ENCODE measurements at regions not wholly inside any gene's neighbourhood (a gene's known extent, or its start where the extent isn't known, plus 50 kb on each side); places are given as distances from the start of the nearest gene placed in this dataset.
"Not testable (repeated sequence)": the region's sequence is repeated elsewhere in the genome, so short reads cannot be mapped to it uniquely, and the experiment has no call there.

- ATAC-seq = no peak
- DNase-seq (ENCODE audit: missing footprints) = no peak
- intact Hi-C loops (cut with DNase I) = no loop called here
These were observed 108.8 kb upstream of the WARS2 start for GRCh38 chr1:119249283-119249682.

- no peak for DNase-seq (ENCODE audit: missing footprints)
- intact Hi-C loops (cut with DNase I) = no loop called here
- no peak for ATAC-seq
These were observed 109.8 kb upstream of the WARS2 start for GRCh38 chr1:119250299-119250698.

GRCh38 chr1:119251751-119252150 lies 111.3 kb upstream of the WARS2 start:
- intact Hi-C loops (cut with DNase I) = no loop called here
- DNase-seq (ENCODE audit: missing footprints) (no peak), ATAC-seq (no peak)

GRCh38 chr1:119253366-119253765 lies 112.9 kb upstream of the WARS2 start:
- intact Hi-C loops (cut with DNase I) = no loop called here
- DNase-seq (ENCODE audit: missing footprints) (no peak), ATAC-seq (no peak)

GRCh38 chr1:119254067-119254720 lies 113.7 kb upstream of the WARS2 start:
- DNase-seq (ENCODE audit: missing footprints) (no peak), ATAC-seq (no peak)
- intact Hi-C loops (cut with DNase I) = no loop called here

GRCh38 chr1:119256089-119256488 lies 112.5 kb upstream of the HAO2 start:
- DNase-seq (ENCODE audit: missing footprints); ATAC-seq; intact Hi-C loops (cut with DNase I): not testable (repeated sequence)

GRCh38 chr1:119260506-119260905 lies 108.1 kb upstream of the HAO2 start:
- no peak for DNase-seq (ENCODE audit: missing footprints)
- no peak for ATAC-seq
- intact Hi-C loops (cut with DNase I) = no loop called here

- DNase-seq (ENCODE audit: missing footprints) = no peak
- intact Hi-C loops (cut with DNase I) = no loop called here
- ATAC-seq = no peak
These were observed 102.2 kb upstream of the HAO2 start for GRCh38 chr1:119266386-119266785.

- DNase-seq (ENCODE audit: missing footprints) (no peak), ATAC-seq (no peak)
- intact Hi-C loops (cut with DNase I) = no loop called here
These were observed 101.7 kb upstream of the HAO2 start for GRCh38 chr1:119266858-119267257.

GRCh38 chr1:119267288-119267687 lies 101.3 kb upstream of the HAO2 start:
- intact Hi-C loops (cut with DNase I); DNase-seq (ENCODE audit: missing footprints); ATAC-seq: not testable (repeated sequence)

- DNase-seq (ENCODE audit: missing footprints) = no peak
- intact Hi-C loops (cut with DNase I) = no loop called here
- no peak for ATAC-seq
These were observed 99.7 kb upstream of the HAO2 start for GRCh38 chr1:119268879-119269278.

GRCh38 chr1:119275145-119276134 lies 93.1 kb upstream of the HAO2 start:
- ATAC-seq = no peak

GRCh38 chr1:119276558-119276957 lies 92.0 kb upstream of the HAO2 start:
- DNase-seq (ENCODE audit: missing footprints) (no peak), ATAC-seq (no peak)
- intact Hi-C loops (cut with DNase I) = no loop called here

More at GRCh38 chr1:119275145-119276134, 93.1 kb upstream of the HAO2 start:
- intact Hi-C loops (cut with DNase I) = no loop called here
- DNase-seq (ENCODE audit: missing footprints) = no peak

- DNase-seq (ENCODE audit: missing footprints) (no peak), ATAC-seq (peak; percentile 37)
- intact Hi-C loops (cut with DNase I) = no loop called here
These were observed 88.9 kb upstream of the HAO2 start for GRCh38 chr1:119279456-119280381.

GRCh38 chr1:119285482-119285881 lies 83.1 kb upstream of the HAO2 start:
- DNase-seq (ENCODE audit: missing footprints) (no peak), ATAC-seq (peak; percentile 34)
- intact Hi-C loops (cut with DNase I) = loop anchor here (5.0 kb wide), 1 partner anchor 82 kb away; the partner anchor contains the start of gene HAO2

- DNase-seq (ENCODE audit: missing footprints) = no peak
- ATAC-seq = no peak
- intact Hi-C loops (cut with DNase I) = loop anchor here (5.0 kb wide), 1 partner anchor 81 kb away; the partner anchor contains the start of gene HAO2
These were observed 81.9 kb upstream of the HAO2 start for GRCh38 chr1:119286587-119287181.

GRCh38 chr1:119288751-119289150 lies 79.8 kb upstream of the HAO2 start:
- intact Hi-C loops (cut with DNase I) = loop anchor here (5.0 kb wide), 1 partner anchor 79 kb away; the partner anchor contains the start of gene HAO2
- no peak for DNase-seq (ENCODE audit: missing footprints)
- no peak for ATAC-seq

GRCh38 chr1:119290297-119290696 lies 78.3 kb upstream of the HAO2 start:
- intact Hi-C loops (cut with DNase I) = no loop called here
- no peak for ATAC-seq
- no peak for DNase-seq (ENCODE audit: missing footprints)

All from Right ventricle myocardium inferior (tissue), 1 donor.